Liver (tissue), 8 donors: ENCODE measurements at regions not wholly inside any gene's neighbourhood (a gene's known extent, or its start where the extent isn't known, plus 50 kb on each side); places are given as distances from the start of the nearest gene placed in this dataset.

Experiments used
- DNase-seq: peaks from one replicate; pipeline ENCODE4 v3.0.0-alpha.2; 2017; ENCODE audit warnings: low spot score
- H3K27ac ChIP-seq, 2 donors: one replicate each; pipeline ENCODE4 v1.7.0; 2013; ENCODE audit warnings: inconsistent platforms in 2 of 2, low read length in 2 of 2, control low read depth in 1 of 2, low read depth in 1 of 2, mild to moderate bottlenecking in 1 of 2
- H3K27me3 ChIP-seq, 4 donors: one replicate each; pipeline versions ENCODE4 v1.6.1 to v1.7.0; 2013; ENCODE audit warnings: low read length in 3 of 4, inconsistent platforms in 1 of 4, mild to moderate bottlenecking in 1 of 4, moderate library complexity in 1 of 4; ENCODE audit not compliant: control insufficient read depth in 4 of 4, insufficient read depth in 4 of 4
- H3K36me3 ChIP-seq, 4 donors: one replicate each; pipeline versions ENCODE4 v1.6.1 to v1.7.0; 2013; ENCODE audit warnings: low read length in 3 of 4, mild to moderate bottlenecking in 3 of 4, low read depth in 1 of 4, moderate library complexity in 1 of 4; ENCODE audit not compliant: control insufficient read depth in 4 of 4, insufficient read depth in 3 of 4
- H3K4me1 ChIP-seq, 4 donors: one replicate each; pipeline versions ENCODE4 v1.6.1 to v1.7.0; 2013; ENCODE audit warnings: low read length in 3 of 4, mild to moderate bottlenecking in 3 of 4, moderate library complexity in 1 of 4; ENCODE audit not compliant: control insufficient read depth in 4 of 4, insufficient read depth in 4 of 4
- H3K4me3 ChIP-seq, 3 donors: one replicate each; pipeline versions ENCODE4 v1.6.1 to v1.7.0; 2013; ENCODE audit warnings: low read length in 3 of 3, control low read depth in 1 of 3, low read depth in 1 of 3, mild to moderate bottlenecking in 1 of 3
- H3K9ac ChIP-seq, 2 donors: one replicate each; pipeline ENCODE4 v1.7.0; 2013; ENCODE audit warnings: low read length in 2 of 2, mild to moderate bottlenecking in 2 of 2, moderate library complexity in 2 of 2, control low read depth in 1 of 2, low read depth in 1 of 2
- H3K9me3 ChIP-seq, 4 donors: one replicate each; pipeline versions ENCODE4 v1.6.1 to v1.7.0; 2013; ENCODE audit warnings: low read length in 3 of 4; ENCODE audit not compliant: control insufficient read depth in 4 of 4
- EGR1 ChIP-seq, 2 donors: IDR thresholded peaks; 2 replicates each; pipeline ENCODE4 v1.6.1; 2016 to 2018; ENCODE audit warnings: antibody characterized with exemption in 2 of 2, low read depth in 2 of 2
- GABPA ChIP-seq, 2 donors: IDR thresholded peaks in 1 of 2; conservative IDR thresholded peaks in 1 of 2; 2 replicates each; pipeline ENCODE4 v1.6.1; 2016; ENCODE audit warnings: antibody characterized with exemption in 2 of 2, mild to moderate bottlenecking in 1 of 2, moderate library complexity in 1 of 2
- NR2F2 ChIP-seq: IDR thresholded peaks from 2 replicates; pipeline ENCODE4 v1.6.1; 2016; ENCODE audit warnings: antibody characterized with exemption
- RAD21 ChIP-seq, 2 donors: IDR thresholded peaks; 2 replicates each; pipeline ENCODE4 v1.6.1; 2016; ENCODE audit warnings: antibody characterized with exemption in 2 of 2, mild to moderate bottlenecking in 2 of 2
- REST ChIP-seq: IDR thresholded peaks from 2 replicates; pipeline ENCODE4 v1.6.1; 2016; ENCODE audit warnings: antibody characterized with exemption, mild to moderate bottlenecking
- RXRA ChIP-seq, 2 donors: IDR thresholded peaks; 2 replicates each; pipeline ENCODE4 v1.6.1; 2017 to 2018; ENCODE audit warnings: antibody characterized with exemption in 2 of 2, mild to moderate bottlenecking in 1 of 2
- SP1 ChIP-seq: IDR thresholded peaks from 2 replicates; pipeline ENCODE4 v1.6.1; 2018; ENCODE audit warnings: antibody characterized with exemption, mild to moderate bottlenecking
- TAF1 ChIP-seq: conservative IDR thresholded peaks from 2 replicates; pipeline ENCODE4 v1.6.1; 2016; ENCODE audit warnings: antibody characterized with exemption, mild to moderate bottlenecking
- YY1 ChIP-seq: IDR thresholded peaks from 2 replicates; pipeline ENCODE4 v1.6.1; 2016; ENCODE audit warnings: antibody characterized with exemption, mild to moderate bottlenecking
- ZBTB33 ChIP-seq: IDR thresholded peaks from 2 replicates; pipeline ENCODE4 v1.6.1; 2016; ENCODE audit warnings: antibody characterized with exemption
- WGBS: extraction: QIAGEN DNeasy Blood & Tissue Kit; methylation state at CpG from one replicate; pipeline ENCODE4 v1.1.7; 2013; 5-methylcytosine and 5-hydroxymethylcytosine counted together
- TF ChIP-seq, protein P1 (sequence below): IDR thresholded peaks from 2 replicates; pipeline ENCODE4 v1.6.1; 2016; ENCODE audit warnings: antibody characterized with exemption
- TF ChIP-seq, protein P2 (sequence below): fragments of 150-350 bp; IDR thresholded peaks from 2 replicates; pipeline ENCODE4 v1.5.1; 2017; ENCODE audit warnings: improper control_type of control experiment, low read depth, low read length; ENCODE audit not compliant: missing input control
- donor health status: healthy.
- donor health status: healthy.
- donor health status: healthy.
- donor health status: healthy.
- donor health status: healthy.

DNA sequence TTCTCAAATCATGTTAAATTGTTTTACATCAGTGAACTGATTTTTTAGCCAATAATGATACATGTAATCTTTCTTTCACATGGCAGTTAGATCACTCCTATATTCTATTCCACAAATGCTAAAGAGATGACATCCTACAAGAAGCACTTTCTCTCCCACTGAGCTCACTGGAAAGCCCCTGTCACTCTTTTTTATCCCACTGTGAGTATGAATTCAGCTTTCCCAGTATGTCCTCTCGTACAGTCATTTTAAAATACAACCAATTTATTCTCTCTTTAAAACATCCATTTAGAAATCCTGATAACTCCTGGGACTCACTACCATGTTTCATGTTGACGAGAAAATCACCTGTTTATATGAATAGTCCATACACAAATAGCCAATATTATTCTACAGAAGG is 599.9 kb downstream of the SEMA5A start:
- no peak for DNase-seq
- Histone ChIP-seq H3K27ac (no peak overlapping the region), H3K9me3 (peaks cover 0 to 7% (median 1%) of the 10 kb centered on the region in 4 donors), H3K4me1 (no peaks in the 10 kb centered on the region), H3K4me3 (no peak overlapping the region), H3K9ac (no peak overlapping the region), H3K36me3 (no peaks in the 10 kb centered on the region), H3K27me3 (peaks cover 0 to 3% (median 0%) of the 10 kb centered on the region in 4 donors)
- WGBS = 50% methylated on average over 2 of the region's 2 CpGs
- TF ChIP-seq REST (no peak), EGR1 (IDR thresholded peaks at IDR 0.05; ENCODE audit: low read depth in 2 of 2) (no peak), NR2F2 (no peak), TAF1 (no peak), RXRA (IDR thresholded peaks at IDR 0.05) (no peak)

- WGBS = 48% methylated on average over 2 of the region's 2 CpGs
- Histone ChIP-seq H3K9ac (no peak overlapping the region), H3K4me3 (no peak overlapping the region), H3K36me3 (no peaks in the 10 kb centered on the region), H3K4me1 (no peaks in the 10 kb centered on the region), H3K9me3 (no peaks in the 10 kb centered on the region), H3K27me3 (no peaks in the 10 kb centered on the region), H3K27ac (no peak overlapping the region)
- DNase-seq = no peak
- no peak for TF ChIP-seq ZBTB33
- no peak for TF ChIP-seq YY1
- TF ChIP-seq, protein P1, sequence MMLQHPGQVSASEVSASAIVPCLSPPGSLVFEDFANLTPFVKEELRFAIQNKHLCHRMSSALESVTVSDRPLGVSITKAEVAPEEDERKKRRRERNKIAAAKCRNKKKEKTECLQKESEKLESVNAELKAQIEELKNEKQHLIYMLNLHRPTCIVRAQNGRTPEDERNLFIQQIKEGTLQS = no peak
- no peak for TF ChIP-seq SP1
- TF ChIP-seq REST = no peak
- TF ChIP-seq RAD21 (IDR thresholded peaks at IDR 0.05) = no peak
- no peak for TF ChIP-seq EGR1 (IDR thresholded peaks at IDR 0.05; ENCODE audit: low read depth in 2 of 2)
- no peak for TF ChIP-seq RXRA (IDR thresholded peaks at IDR 0.05)
- TF ChIP-seq TAF1 = no peak
- TF ChIP-seq GABPA (IDR thresholded peaks at IDR 0.05 in 1 of 2, conservative IDR thresholded peaks at IDR 0.05 in 1 of 2) = no peak
- TF ChIP-seq, protein P2, sequence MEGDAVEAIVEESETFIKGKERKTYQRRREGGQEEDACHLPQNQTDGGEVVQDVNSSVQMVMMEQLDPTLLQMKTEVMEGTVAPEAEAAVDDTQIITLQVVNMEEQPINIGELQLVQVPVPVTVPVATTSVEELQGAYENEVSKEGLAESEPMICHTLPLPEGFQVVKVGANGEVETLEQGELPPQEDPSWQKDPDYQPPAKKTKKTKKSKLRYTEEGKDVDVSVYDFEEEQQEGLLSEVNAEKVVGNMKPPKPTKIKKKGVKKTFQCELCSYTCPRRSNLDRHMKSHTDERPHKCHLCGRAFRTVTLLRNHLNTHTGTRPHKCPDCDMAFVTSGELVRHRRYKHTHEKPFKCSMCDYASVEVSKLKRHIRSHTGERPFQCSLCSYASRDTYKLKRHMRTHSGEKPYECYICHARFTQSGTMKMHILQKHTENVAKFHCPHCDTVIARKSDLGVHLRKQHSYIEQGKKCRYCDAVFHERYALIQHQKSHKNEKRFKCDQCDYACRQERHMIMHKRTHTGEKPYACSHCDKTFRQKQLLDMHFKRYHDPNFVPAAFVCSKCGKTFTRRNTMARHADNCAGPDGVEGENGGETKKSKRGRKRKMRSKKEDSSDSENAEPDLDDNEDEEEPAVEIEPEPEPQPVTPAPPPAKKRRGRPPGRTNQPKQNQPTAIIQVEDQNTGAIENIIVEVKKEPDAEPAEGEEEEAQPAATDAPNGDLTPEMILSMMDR = no peak
These were observed 596.0 kb downstream of the SEMA5A start for GRCh38 chr5:8949908-8950307.
